ENCODE measurements at regions not wholly inside any gene's neighbourhood (a gene's known extent, or its start where the extent isn't known, plus 50 kb on each side); places are given as distances from the start of the nearest gene placed in this dataset.

DNA sequence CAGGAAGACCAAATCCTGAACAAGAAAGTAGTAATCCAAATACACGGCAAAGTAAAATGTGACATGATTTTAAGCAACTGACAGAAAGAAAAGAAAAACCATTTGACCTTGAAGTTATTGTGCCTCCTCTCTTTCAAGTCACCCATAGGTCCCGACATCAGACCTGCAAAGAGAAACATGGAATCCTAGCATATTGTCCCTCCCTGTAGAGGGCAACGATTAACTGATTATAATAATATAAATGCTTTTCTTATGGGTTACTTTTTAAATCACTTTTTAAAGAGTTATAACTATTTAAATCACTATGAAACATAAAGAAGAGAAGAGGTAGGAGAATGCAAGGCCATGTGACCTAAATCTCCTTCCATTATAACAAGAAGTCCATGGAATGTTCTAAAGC, 143.2 kb upstream of the LIPC start:
- ChIA-PET CTCF (no interaction called here), POLR2A (no interaction called here)
- no TSS peak for BruUV-seq (replicated peaks)
- Mint-ChIP-seq H3K36me3 (ENCODE audit: insufficient read depth, unreplicated experiment) (no peaks in the 10 kb centered on the region), H3K27me3 (ENCODE audit: insufficient read depth, unreplicated experiment) (no peaks in the 10 kb centered on the region), H3K4me1 (ENCODE audit: low read depth, unreplicated experiment) (peaks cover 16% of the 10 kb centered on the region), H3K9me3 (ENCODE audit: unreplicated experiment) (no peaks in the 10 kb centered on the region), H3K27ac (ENCODE audit: unreplicated experiment) (no peak overlapping the region), H3K4me3 (ENCODE audit: unreplicated experiment) (no peak overlapping the region)
- TF ChIP-seq, protein P1, sequence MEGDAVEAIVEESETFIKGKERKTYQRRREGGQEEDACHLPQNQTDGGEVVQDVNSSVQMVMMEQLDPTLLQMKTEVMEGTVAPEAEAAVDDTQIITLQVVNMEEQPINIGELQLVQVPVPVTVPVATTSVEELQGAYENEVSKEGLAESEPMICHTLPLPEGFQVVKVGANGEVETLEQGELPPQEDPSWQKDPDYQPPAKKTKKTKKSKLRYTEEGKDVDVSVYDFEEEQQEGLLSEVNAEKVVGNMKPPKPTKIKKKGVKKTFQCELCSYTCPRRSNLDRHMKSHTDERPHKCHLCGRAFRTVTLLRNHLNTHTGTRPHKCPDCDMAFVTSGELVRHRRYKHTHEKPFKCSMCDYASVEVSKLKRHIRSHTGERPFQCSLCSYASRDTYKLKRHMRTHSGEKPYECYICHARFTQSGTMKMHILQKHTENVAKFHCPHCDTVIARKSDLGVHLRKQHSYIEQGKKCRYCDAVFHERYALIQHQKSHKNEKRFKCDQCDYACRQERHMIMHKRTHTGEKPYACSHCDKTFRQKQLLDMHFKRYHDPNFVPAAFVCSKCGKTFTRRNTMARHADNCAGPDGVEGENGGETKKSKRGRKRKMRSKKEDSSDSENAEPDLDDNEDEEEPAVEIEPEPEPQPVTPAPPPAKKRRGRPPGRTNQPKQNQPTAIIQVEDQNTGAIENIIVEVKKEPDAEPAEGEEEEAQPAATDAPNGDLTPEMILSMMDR (IDR thresholded peaks at IDR 0.05; ENCODE audit: insufficient read depth in 1 of 2, low read depth in 1 of 2, low read length in 1 of 2, severe bottlenecking in 1 of 2, unreplicated experiment in 1 of 2), result no peak
- no peaks in the 10 kb centered on the region for H3K27me3 ChIP-seq (replicated peaks; ENCODE audit: control insufficient read depth, insufficient read depth, low read length)
- no peaks in the 10 kb centered on the region for H3K9me3 ChIP-seq
- intact Hi-C loops (cut with micrococcal nuclease; ENCODE audit: unreplicated experiment), result no loop called here
- no peak for DNase-seq
- peaks cover 21% of the 10 kb centered on the region for H3K4me1 ChIP-seq
- H3K36me3 ChIP-seq (ENCODE audit: control insufficient read depth, insufficient read depth, low read length), result no peaks in the 10 kb centered on the region
- H3K4me3 ChIP-seq (ENCODE audit: low read depth, low read length), result no peak overlapping the region

GRCh38 chr15:58291848-58292247, 139.9 kb upstream of the LIPC start:
- ChIA-PET CTCF (no interaction called here), POLR2A (no interaction called here)
- Histone ChIP-seq H3K27me3 (replicated peaks; ENCODE audit: control insufficient read depth, insufficient read depth, low read length) (no peaks in the 10 kb centered on the region), H3K4me1 (peaks cover 25% of the 10 kb centered on the region), H3K36me3 (ENCODE audit: control insufficient read depth, insufficient read depth, low read length) (no peaks in the 10 kb centered on the region), H3K9me3 (peaks cover 5% of the 10 kb centered on the region; the same call in 1 of the 2 replicates), H3K4me3 (ENCODE audit: low read depth, low read length) (no peak overlapping the region)
- H3K4me3 Mint-ChIP-seq (ENCODE audit: unreplicated experiment), result no peak overlapping the region
- intact Hi-C loops (cut with micrococcal nuclease; ENCODE audit: unreplicated experiment), result no loop called here
- no peak overlapping the region for H3K27ac Mint-ChIP-seq (ENCODE audit: unreplicated experiment)
- H3K9me3 Mint-ChIP-seq (ENCODE audit: unreplicated experiment), result peaks cover 11% of the 10 kb centered on the region
- H3K36me3 Mint-ChIP-seq (ENCODE audit: insufficient read depth, unreplicated experiment), result no peaks in the 10 kb centered on the region
- H3K27me3 Mint-ChIP-seq (ENCODE audit: insufficient read depth, unreplicated experiment), result no peaks in the 10 kb centered on the region
- TF ChIP-seq, protein P1 (IDR thresholded peaks at IDR 0.05; ENCODE audit: insufficient read depth in 1 of 2, low read depth in 1 of 2, low read length in 1 of 2, severe bottlenecking in 1 of 2, unreplicated experiment in 1 of 2), result no peak
- BruUV-seq (replicated peaks), result no TSS peak
- no peak for DNase-seq
- peaks cover 16% of the 10 kb centered on the region for H3K4me1 Mint-ChIP-seq (ENCODE audit: low read depth, unreplicated experiment)

- TF ChIP-seq, protein P1 (IDR thresholded peaks at IDR 0.05; ENCODE audit: insufficient read depth in 1 of 2, low read depth in 1 of 2, low read length in 1 of 2, severe bottlenecking in 1 of 2, unreplicated experiment in 1 of 2), result no peak
- ChIA-PET POLR2A (no interaction called here), CTCF (interaction anchor here (0.7 kb wide), 1 partner anchor 478 kb away, joined by 4 read pairs; no protein-coding TSS in a partner anchor)
- peaks cover 25% of the 10 kb centered on the region for H3K4me1 ChIP-seq
- H3K36me3 Mint-ChIP-seq (ENCODE audit: insufficient read depth, unreplicated experiment), result no peaks in the 10 kb centered on the region
- no peaks in the 10 kb centered on the region for H3K27me3 ChIP-seq (replicated peaks; ENCODE audit: control insufficient read depth, insufficient read depth, low read length)
- no TSS peak for BruUV-seq (replicated peaks)
- no peak for DNase-seq
- H3K9me3 ChIP-seq, result peaks cover 7% of the 10 kb centered on the region; the same call in 1 of the 2 replicates
- H3K27ac Mint-ChIP-seq (ENCODE audit: unreplicated experiment), result no peak overlapping the region
- peaks cover 17% of the 10 kb centered on the region for H3K9me3 Mint-ChIP-seq (ENCODE audit: unreplicated experiment)
- no peak overlapping the region for H3K4me3 Mint-ChIP-seq (ENCODE audit: unreplicated experiment)
- H3K36me3 ChIP-seq (ENCODE audit: control insufficient read depth, insufficient read depth, low read length), result no peaks in the 10 kb centered on the region
- peaks cover 16% of the 10 kb centered on the region for H3K4me1 Mint-ChIP-seq (ENCODE audit: low read depth, unreplicated experiment)
- H3K4me3 ChIP-seq (ENCODE audit: low read depth, low read length), result no peak overlapping the region
- intact Hi-C loops (cut with micrococcal nuclease; ENCODE audit: unreplicated experiment), result no loop called here
- H3K27me3 Mint-ChIP-seq (ENCODE audit: insufficient read depth, unreplicated experiment), result no peaks in the 10 kb centered on the region
Measured at GRCh38 chr15:58292751-58293175, 139.0 kb upstream of the LIPC start.
